Stimulated activated naive CD4-positive, alpha-beta T cell treated with Interleukin-2 at 50 U/mL for 16 hours (primary cell): ENCODE measurements at regions not wholly inside any gene's neighbourhood (a gene's known extent, or its start where the extent isn't known, plus 50 kb on each side); places are given as distances from the start of the nearest gene placed in this dataset.
"Not testable (repeated sequence)": the region's sequence is repeated elsewhere in the genome, so short reads cannot be mapped to it uniquely, and the experiment has no call there.

Experiments
- DNase-seq: peaks from one replicate; lab custom pipeline; 2025; lab: John Stamatoyannopoulos, UW

- no peak for DNase-seq
Observed at GRCh38 chr14:34090451-34090850, 139.6 kb upstream of the EGLN3 start.

GRCh38 chr14:34088914-34089313 lies 138.0 kb upstream of the EGLN3 start:
- no peak for DNase-seq

GRCh38 chr14:34087571-34087970 lies 136.7 kb upstream of the EGLN3 start:
- DNase-seq = no peak

GRCh38 chr14:34086223-34086757 lies 135.4 kb upstream of the EGLN3 start:
- DNase-seq = no peak

GRCh38 chr14:34085695-34086094 lies 134.8 kb upstream of the EGLN3 start:
- DNase-seq = no peak

GRCh38 chr14:34081576-34082136 lies 130.8 kb upstream of the EGLN3 start:
- DNase-seq = no peak

- no peak for DNase-seq
Observed at GRCh38 chr14:34081101-34081575, 130.3 kb upstream of the EGLN3 start.

GRCh38 chr14:34079643-34080042 lies 128.8 kb upstream of the EGLN3 start:
- DNase-seq = not testable (repeated sequence)

- DNase-seq = no peak
Observed at GRCh38 chr14:34078117-34078743, 127.4 kb upstream of the EGLN3 start.

GRCh38 chr14:34075826-34076225 lies 125.0 kb upstream of the EGLN3 start:
- DNase-seq = no peak

GRCh38 chr14:34075042-34075744 lies 124.3 kb upstream of the EGLN3 start:
- no peak for DNase-seq

GRCh38 chr14:34072921-34073320 lies 122.0 kb upstream of the EGLN3 start:
- DNase-seq = no peak

- no peak for DNase-seq
Observed at GRCh38 chr14:34072401-34072800, 121.5 kb upstream of the EGLN3 start.

GRCh38 chr14:34070917-34071407 lies 120.1 kb upstream of the EGLN3 start:
- DNase-seq = no peak

GRCh38 chr14:34069854-34070582 lies 119.1 kb upstream of the EGLN3 start:
- DNase-seq = no peak

- DNase-seq = no peak
Observed at GRCh38 chr14:34067587-34067986, 116.7 kb upstream of the EGLN3 start.

GRCh38 chr14:34065690-34066391 lies 115.0 kb upstream of the EGLN3 start:
- DNase-seq = no peak

- no peak for DNase-seq
Observed at GRCh38 chr14:34065236-34065635, 114.4 kb upstream of the EGLN3 start.

GRCh38 chr14:34064349-34064748 lies 113.5 kb upstream of the EGLN3 start:
- DNase-seq = no peak

GRCh38 chr14:34063470-34064164 lies 112.7 kb upstream of the EGLN3 start:
- no peak for DNase-seq

- no peak for DNase-seq
Observed at GRCh38 chr14:34063042-34063441, 112.2 kb upstream of the EGLN3 start.
